ENCODE measurements at regions not wholly inside any gene's neighbourhood (a gene's known extent, or its start where the extent isn't known, plus 50 kb on each side); places are given as distances from the start of the nearest gene placed in this dataset.

- WGBS = 89% methylated on average over 3 of the region's 3 CpGs
- no peak overlapping the region for H3K27ac ChIP-seq (ENCODE audit: low read depth in 1 of 2, low read length in 2 of 2)
These were observed 372.6 kb downstream of the AEBP2 start for GRCh38 chr12:19811922-19812321.

More at GRCh38 chr12:19811922-19812321, 372.6 kb downstream of the AEBP2 start:
- H3K9ac ChIP-seq (ENCODE audit: low read depth in 1 of 2, low read length in 2 of 2) = no peak overlapping the region
- TF ChIP-seq HNF4G (IDR thresholded peaks at IDR 0.05) (no peak), ATF3 (IDR thresholded peaks at IDR 0.05) (no peak), HNF4A (conservative IDR thresholded peaks at IDR 0.05) (no peak), FOXA1 (IDR thresholded peaks at IDR 0.05) (no peak), ZBTB33 (IDR thresholded peaks at IDR 0.05) (no peak), RXRA (IDR thresholded peaks at IDR 0.05) (no peak), REST (IDR thresholded peaks at IDR 0.05) (no peak), EGR1 (IDR thresholded peaks at IDR 0.05; ENCODE audit: low read depth in 2 of 2) (no peak), CTCF (IDR thresholded peaks at IDR 0.05; ENCODE audit: low read depth, low read length, missing input control) (no peak), GABPA (IDR thresholded peaks at IDR 0.05 in 1 of 2, conservative IDR thresholded peaks at IDR 0.05 in 1 of 2) (no peak), NR2F2 (IDR thresholded peaks at IDR 0.05) (no peak), MAX (IDR thresholded peaks at IDR 0.05) (no peak), JUND (IDR thresholded peaks at IDR 0.05) (no peak), YY1 (IDR thresholded peaks at IDR 0.05) (no peak), TAF1 (conservative IDR thresholded peaks at IDR 0.05) (no peak), FOXA2 (IDR thresholded peaks at IDR 0.05) (no peak), SP1 (IDR thresholded peaks at IDR 0.05) (no peak), RAD21 (IDR thresholded peaks at IDR 0.05) (no peak)
- H3K4me1 ChIP-seq (ENCODE audit: control insufficient read depth in 4 of 4, insufficient read depth in 4 of 4, low read length in 3 of 4) = no peaks in the 10 kb centered on the region
- no peak overlapping the region for H3K4me3 ChIP-seq (ENCODE audit: low read depth in 1 of 3, low read length in 3 of 3)
- DNase-seq (ENCODE audit: low spot score) = no peak
- no peaks in the 10 kb centered on the region for H3K27me3 ChIP-seq (ENCODE audit: control insufficient read depth in 4 of 4, insufficient read depth in 4 of 4, low read length in 3 of 4)
- H3K36me3 ChIP-seq (ENCODE audit: control insufficient read depth in 4 of 4, insufficient read depth in 3 of 4, low read depth in 1 of 4, low read length in 3 of 4) = no peaks in the 10 kb centered on the region
- no peaks in the 10 kb centered on the region for H3K9me3 ChIP-seq (ENCODE audit: control insufficient read depth in 4 of 4, low read length in 3 of 4)
